ENCODE measurements at regions not wholly inside any gene's neighbourhood (a gene's known extent, or its start where the extent isn't known, plus 50 kb on each side); places are given as distances from the start of the nearest gene placed in this dataset.
"Not testable (repeated sequence)": the region's sequence is repeated elsewhere in the genome, so short reads cannot be mapped to it uniquely, and the experiment has no call there.

DNA sequence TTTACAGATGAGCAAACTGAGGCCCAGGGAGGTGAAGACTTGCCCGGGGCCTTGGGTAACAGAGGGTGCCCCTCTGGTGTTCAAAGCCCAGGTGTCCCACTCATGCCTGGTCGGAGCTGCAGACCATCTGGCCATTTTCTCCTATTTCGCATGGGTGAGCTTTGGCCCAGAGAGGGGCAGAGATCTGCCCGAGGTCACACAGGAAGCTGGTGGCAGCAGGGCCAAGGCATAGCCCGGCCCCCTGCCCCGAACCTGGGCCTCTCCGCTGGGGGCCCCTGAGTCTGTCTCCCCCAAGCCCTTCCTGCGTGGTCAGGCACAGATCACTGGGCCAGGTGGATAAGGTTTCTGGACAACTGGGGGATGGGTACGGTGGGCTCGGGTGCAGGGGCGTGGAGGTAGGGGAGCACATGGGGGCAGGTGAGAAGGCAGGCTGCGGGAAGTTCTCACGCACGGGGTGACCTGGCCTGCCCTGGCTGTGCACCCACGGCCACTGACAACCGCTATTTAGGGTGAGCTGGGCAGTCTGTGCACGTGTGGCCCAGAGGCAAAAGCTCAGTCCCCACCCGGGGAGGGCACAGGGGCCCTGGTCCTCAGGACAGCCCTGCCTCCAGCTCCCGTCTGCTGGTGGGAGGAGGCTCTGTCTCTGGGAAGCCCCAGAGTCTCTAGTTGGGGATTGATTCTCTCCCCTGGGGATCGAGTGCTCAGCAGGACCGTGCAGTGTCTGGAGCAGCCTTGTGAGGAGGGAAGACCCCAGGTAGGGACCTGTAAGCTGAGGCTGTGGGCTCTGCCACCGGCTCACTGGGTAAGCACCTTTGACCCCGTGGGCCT lies 68.6 kb downstream of the UNCX start:
- no peak for DNase-seq (ENCODE audit: low read depth)
- TF ChIP-seq, protein P1, sequence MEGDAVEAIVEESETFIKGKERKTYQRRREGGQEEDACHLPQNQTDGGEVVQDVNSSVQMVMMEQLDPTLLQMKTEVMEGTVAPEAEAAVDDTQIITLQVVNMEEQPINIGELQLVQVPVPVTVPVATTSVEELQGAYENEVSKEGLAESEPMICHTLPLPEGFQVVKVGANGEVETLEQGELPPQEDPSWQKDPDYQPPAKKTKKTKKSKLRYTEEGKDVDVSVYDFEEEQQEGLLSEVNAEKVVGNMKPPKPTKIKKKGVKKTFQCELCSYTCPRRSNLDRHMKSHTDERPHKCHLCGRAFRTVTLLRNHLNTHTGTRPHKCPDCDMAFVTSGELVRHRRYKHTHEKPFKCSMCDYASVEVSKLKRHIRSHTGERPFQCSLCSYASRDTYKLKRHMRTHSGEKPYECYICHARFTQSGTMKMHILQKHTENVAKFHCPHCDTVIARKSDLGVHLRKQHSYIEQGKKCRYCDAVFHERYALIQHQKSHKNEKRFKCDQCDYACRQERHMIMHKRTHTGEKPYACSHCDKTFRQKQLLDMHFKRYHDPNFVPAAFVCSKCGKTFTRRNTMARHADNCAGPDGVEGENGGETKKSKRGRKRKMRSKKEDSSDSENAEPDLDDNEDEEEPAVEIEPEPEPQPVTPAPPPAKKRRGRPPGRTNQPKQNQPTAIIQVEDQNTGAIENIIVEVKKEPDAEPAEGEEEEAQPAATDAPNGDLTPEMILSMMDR (IDR thresholded peaks at IDR 0.05; ENCODE audit: control insufficient read depth, extremely low read depth, insufficient read depth): no peak

DNA sequence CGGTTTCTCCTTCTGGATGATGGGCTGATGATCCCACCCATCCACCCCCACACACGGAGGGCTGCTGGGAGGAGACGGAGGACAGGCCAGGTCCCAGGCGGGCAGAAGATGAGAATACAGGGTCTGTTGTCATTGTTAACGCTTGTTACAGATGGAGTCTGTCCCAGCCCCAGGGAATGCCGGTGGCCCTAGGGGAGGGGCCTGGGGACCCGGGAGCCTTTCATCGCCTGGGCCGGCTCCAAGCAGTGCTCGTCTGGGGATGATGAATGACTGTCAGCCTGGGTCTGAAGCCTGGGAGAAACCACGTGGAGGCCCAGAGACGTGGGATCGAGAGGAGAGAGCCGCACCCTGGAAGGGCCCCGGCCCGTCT lies 69.2 kb downstream of the UNCX start:
- DNase-seq (ENCODE audit: low read depth): no peak
- TF ChIP-seq, protein P1 (IDR thresholded peaks at IDR 0.05; ENCODE audit: control insufficient read depth, extremely low read depth, insufficient read depth): no peak
- no peak overlapping the region for H3K4me3 ChIP-seq (ENCODE audit: low read depth, low read length)

More for the DNA sequence above, 68.6 kb downstream of the UNCX start:
- H3K4me3 ChIP-seq (ENCODE audit: low read depth, low read length): no peak overlapping the region

DNA sequence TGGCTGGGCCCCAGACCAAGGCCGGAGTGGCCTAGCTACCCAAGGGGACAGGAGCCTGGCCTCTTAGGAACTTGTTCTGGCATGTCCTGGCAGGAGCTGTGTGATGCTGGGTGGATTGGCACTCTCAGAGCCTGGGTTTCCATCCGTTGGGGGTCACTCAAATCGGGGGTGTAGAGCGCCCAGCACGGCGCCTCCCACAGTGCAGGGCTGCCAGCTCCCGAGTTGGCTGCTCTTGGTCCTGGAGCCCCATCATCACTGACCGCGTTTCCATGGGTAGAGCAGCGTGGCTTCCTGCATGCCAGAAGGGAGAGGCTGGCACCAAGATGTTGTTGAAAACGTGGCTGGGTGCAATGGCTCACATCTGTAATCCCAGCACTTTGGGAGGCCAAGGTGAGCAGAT lies 70.3 kb downstream of the UNCX start:
- no peak overlapping the region for H3K4me3 ChIP-seq (ENCODE audit: low read depth, low read length)
- TF ChIP-seq, protein P1 (IDR thresholded peaks at IDR 0.05; ENCODE audit: control insufficient read depth, extremely low read depth, insufficient read depth): no peak
- DNase-seq (ENCODE audit: low read depth): no peak

DNA sequence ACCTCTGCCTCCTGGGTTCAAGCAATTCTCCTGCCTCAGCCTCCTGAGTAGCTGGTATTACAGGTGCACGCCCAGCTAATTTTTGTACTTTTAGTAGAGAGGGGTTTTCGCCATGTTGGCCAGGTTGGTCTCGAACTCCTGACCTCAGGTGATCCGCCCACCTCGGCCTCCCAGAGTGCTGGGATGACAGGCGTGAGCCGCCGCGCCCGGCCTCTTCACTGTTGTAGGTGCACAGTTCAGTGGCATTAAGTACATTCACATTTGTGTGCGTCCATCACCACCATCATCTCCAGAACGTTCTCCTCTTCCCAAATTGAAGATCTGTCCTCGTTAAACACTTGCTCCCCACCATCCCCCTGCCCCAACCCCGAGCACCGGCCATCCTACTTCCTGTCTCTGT lies 71.3 kb downstream of the UNCX start:
- not testable (repeated sequence) for DNase-seq (ENCODE audit: low read depth)

DNA sequence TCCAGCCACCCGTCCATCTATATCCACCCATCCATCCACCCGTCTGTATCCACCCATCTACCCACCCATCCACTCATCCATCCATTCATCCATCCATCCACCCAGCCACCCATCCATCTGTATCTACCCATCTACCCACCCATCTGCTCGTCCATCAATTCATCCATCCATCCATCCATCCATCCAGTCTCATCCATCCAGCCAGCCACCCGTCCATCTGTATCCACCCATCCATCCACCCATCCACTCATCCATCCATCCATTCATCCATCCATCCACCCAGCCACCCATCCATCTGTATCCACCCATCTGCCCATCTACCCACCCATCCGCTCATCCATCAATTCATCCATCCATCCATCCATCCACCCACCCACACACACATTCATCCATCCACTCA lies 73.2 kb downstream of the UNCX start:
- TF ChIP-seq, protein P1 (IDR thresholded peaks at IDR 0.05; ENCODE audit: control insufficient read depth, extremely low read depth, insufficient read depth): no peak
- no peak overlapping the region for H3K4me3 ChIP-seq (ENCODE audit: low read depth, low read length)
- DNase-seq (ENCODE audit: low read depth): no peak

More for the DNA sequence above, 71.3 kb downstream of the UNCX start:
- not testable (repeated sequence) for H3K4me3 ChIP-seq (ENCODE audit: low read depth, low read length)

DNA sequence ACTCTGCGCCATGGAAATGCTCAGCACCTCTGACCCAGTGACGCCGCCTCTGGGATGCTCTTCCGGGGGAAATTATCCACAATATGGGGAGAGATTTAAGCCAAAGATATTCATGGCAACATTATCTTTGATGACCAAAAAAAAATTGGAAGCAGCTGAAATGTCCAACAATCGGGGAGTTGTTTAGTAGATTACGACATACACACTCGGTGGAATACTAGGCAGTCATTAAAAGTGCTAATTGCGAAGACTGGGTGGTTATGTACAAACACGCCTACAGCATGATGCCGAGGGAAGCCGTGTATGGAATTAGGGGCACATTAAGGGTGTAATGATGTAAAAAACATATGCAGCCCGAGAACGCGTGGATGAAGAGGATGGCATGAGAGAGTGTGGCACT lies 75.2 kb downstream of the UNCX start:
- TF ChIP-seq, protein P1 (IDR thresholded peaks at IDR 0.05; ENCODE audit: control insufficient read depth, extremely low read depth, insufficient read depth): no peak
- H3K4me3 ChIP-seq (ENCODE audit: low read depth, low read length): no peak overlapping the region
- DNase-seq (ENCODE audit: low read depth): no peak

DNA sequence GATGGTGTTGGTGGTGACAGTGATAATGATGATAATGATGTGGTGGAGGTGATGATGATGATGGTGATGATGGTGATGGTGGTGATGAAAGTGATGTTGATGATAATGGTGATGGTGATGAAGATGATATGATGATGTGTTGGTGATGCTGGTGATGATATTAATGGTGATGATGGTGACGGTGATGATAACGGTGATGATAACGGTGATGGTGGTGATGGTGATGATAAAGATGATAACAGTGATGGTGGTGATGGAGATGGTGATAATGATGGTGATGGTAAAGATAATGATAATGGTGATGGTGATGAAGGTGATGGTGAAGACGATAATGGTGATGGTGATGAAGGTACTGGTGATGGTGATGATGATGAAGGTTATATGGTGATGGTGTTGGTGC lies 76.6 kb downstream of the UNCX start:
- TF ChIP-seq, protein P1 (IDR thresholded peaks at IDR 0.05; ENCODE audit: control insufficient read depth, extremely low read depth, insufficient read depth): no peak
- DNase-seq (ENCODE audit: low read depth): no peak

More for the DNA sequence above, 76.6 kb downstream of the UNCX start:
- H3K4me3 ChIP-seq (ENCODE audit: low read depth, low read length): no peak overlapping the region

Data from LNCaP clone FGC (cell line).